HuH-7 (cell line): ENCODE measurements at regions not wholly inside any gene's neighbourhood (a gene's known extent, or its start where the extent isn't known, plus 50 kb on each side); places are given as distances from the start of the nearest gene placed in this dataset.
"Not testable (repeated sequence)": the region's sequence is repeated elsewhere in the genome, so short reads cannot be mapped to it uniquely, and the experiment has no call there.

Source experiments
- DNase-seq: peaks from one replicate; pipeline ENCODE4 v3.0.0; 2011; ENCODE audit warnings: low spot score

GRCh38 chr7:81042646-81043045, 123.8 kb upstream of the SEMA3C start:
- DNase-seq: not testable (repeated sequence)

GRCh38 chr7:81040496-81040895, 121.6 kb upstream of the SEMA3C start:
- DNase-seq: no peak

- no peak for DNase-seq
Observed at GRCh38 chr7:81036871-81037270, 118.0 kb upstream of the SEMA3C start.

- no peak for DNase-seq
Observed at GRCh38 chr7:81036057-81036456, 117.2 kb upstream of the SEMA3C start.

- DNase-seq: no peak
Observed at GRCh38 chr7:81031996-81032395, 113.1 kb upstream of the SEMA3C start.

- no peak for DNase-seq
Observed at GRCh38 chr7:81031243-81031642, 112.4 kb upstream of the SEMA3C start.

GRCh38 chr7:81030472-81030871, 111.6 kb upstream of the SEMA3C start:
- no peak for DNase-seq

GRCh38 chr7:81029511-81029910, 110.7 kb upstream of the SEMA3C start:
- no peak for DNase-seq

- DNase-seq: no peak
Observed at GRCh38 chr7:81025360-81025759, 106.5 kb upstream of the SEMA3C start.

- no peak for DNase-seq
Observed at GRCh38 chr7:81014908-81015307, 96.1 kb upstream of the SEMA3C start.

GRCh38 chr7:81014266-81014665, 95.4 kb upstream of the SEMA3C start:
- no peak for DNase-seq

GRCh38 chr7:81013083-81013817, 94.4 kb upstream of the SEMA3C start:
- no peak for DNase-seq

GRCh38 chr7:81008901-81009300, 90.0 kb upstream of the SEMA3C start:
- DNase-seq: no peak

- DNase-seq: no peak
Observed at GRCh38 chr7:81007051-81007450, 88.2 kb upstream of the SEMA3C start.

GRCh38 chr7:81005254-81005653, 86.4 kb upstream of the SEMA3C start:
- DNase-seq: no peak

- DNase-seq: no peak
Observed at GRCh38 chr7:81004098-81004497, 85.2 kb upstream of the SEMA3C start.

GRCh38 chr7:81003326-81003725, 84.5 kb upstream of the SEMA3C start:
- no peak for DNase-seq

GRCh38 chr7:81002421-81002820, 83.6 kb upstream of the SEMA3C start:
- no peak for DNase-seq

GRCh38 chr7:80999771-81000170, 80.9 kb upstream of the SEMA3C start:
- no peak for DNase-seq

- no peak for DNase-seq
Observed at GRCh38 chr7:80999100-80999499, 80.2 kb upstream of the SEMA3C start.

GRCh38 chr7:80997841-80998240, 79.0 kb upstream of the SEMA3C start:
- DNase-seq: no peak

- DNase-seq: not testable (repeated sequence)
Observed at GRCh38 chr7:80996236-80996635, 77.4 kb upstream of the SEMA3C start.

- DNase-seq: no peak
Observed at GRCh38 chr7:80991654-80992053, 72.8 kb upstream of the SEMA3C start.

- no peak for DNase-seq
Observed at GRCh38 chr7:80984619-80985018, 65.8 kb upstream of the SEMA3C start.
